ENCODE measurements at regions not wholly inside any gene's neighbourhood (a gene's known extent, or its start where the extent isn't known, plus 50 kb on each side); places are given as distances from the start of the nearest gene placed in this dataset.

- H3K4me2 ChIP-seq (ENCODE audit: low read depth, low read length) = no peak overlapping the region
- H3K9ac ChIP-seq (ENCODE audit: low read length) = no peak overlapping the region
- TF ChIP-seq EZH2phosphoT487 (IDR thresholded peaks at IDR 0.05; ENCODE audit: low read length) (no peak), CTCF (IDR thresholded peaks at IDR 0.05; ENCODE audit: low read length) (no peak)
- H3K9me3 ChIP-seq (replicated peaks; ENCODE audit: insufficient read depth, low read length) = no peaks in the 10 kb centered on the region
- H4K20me1 ChIP-seq (ENCODE audit: insufficient read depth, low read length) = no peaks in the 10 kb centered on the region
- no peak for DNase-seq
- H3K27me3 ChIP-seq (replicated peaks; ENCODE audit: insufficient read depth, low read length) = no peaks in the 10 kb centered on the region
- no peaks in the 10 kb centered on the region for H3K79me2 ChIP-seq (ENCODE audit: low read length)
- no peaks in the 10 kb centered on the region for H3K36me3 ChIP-seq (replicated peaks; ENCODE audit: insufficient read depth, low read length)
- no peak overlapping the region for H3K27ac ChIP-seq (ENCODE audit: low read length)
- no peaks in the 10 kb centered on the region for H3F3A ChIP-seq (ENCODE audit: insufficient read depth, low read length)
- no peak overlapping the region for H3K4me3 ChIP-seq (ENCODE audit: low read length)
- no peaks in the 10 kb centered on the region for H3K4me1 ChIP-seq (ENCODE audit: low read length)
- H2AFZ ChIP-seq (ENCODE audit: low read length) = no peak overlapping the region
- H3K9me2 ChIP-seq (replicated peaks; ENCODE audit: insufficient read depth, low read length) = no peaks in the 10 kb centered on the region
Measured at GRCh38 chr6:163661272-163661671, 246.8 kb downstream of the QKI start.

GRCh38 chr6:163659803-163660202 is 245.3 kb downstream of the QKI start:
- Histone ChIP-seq H3K79me2 (ENCODE audit: low read length) (no peaks in the 10 kb centered on the region), H3K27ac (ENCODE audit: low read length) (no peak overlapping the region), H3K4me2 (ENCODE audit: low read depth, low read length) (no peak overlapping the region), H3K4me3 (ENCODE audit: low read length) (no peak overlapping the region), H2AFZ (ENCODE audit: low read length) (no peak overlapping the region), H3K9me3 (replicated peaks; ENCODE audit: insufficient read depth, low read length) (no peaks in the 10 kb centered on the region), H3F3A (ENCODE audit: insufficient read depth, low read length) (no peaks in the 10 kb centered on the region), H3K4me1 (ENCODE audit: low read length) (no peaks in the 10 kb centered on the region), H3K36me3 (replicated peaks; ENCODE audit: insufficient read depth, low read length) (no peaks in the 10 kb centered on the region), H3K27me3 (replicated peaks; ENCODE audit: insufficient read depth, low read length) (no peaks in the 10 kb centered on the region), H3K9ac (ENCODE audit: low read length) (no peak overlapping the region), H3K9me2 (replicated peaks; ENCODE audit: insufficient read depth, low read length) (no peaks in the 10 kb centered on the region), H4K20me1 (ENCODE audit: insufficient read depth, low read length) (no peaks in the 10 kb centered on the region)
- DNase-seq = no peak
- TF ChIP-seq CTCF (IDR thresholded peaks at IDR 0.05; ENCODE audit: low read length) (no peak), EZH2phosphoT487 (IDR thresholded peaks at IDR 0.05; ENCODE audit: low read length) (no peak), EZH2 (optimal IDR thresholded peaks at IDR 0.05; ENCODE audit: low read depth, low read length) (no peak)

- no peaks in the 10 kb centered on the region for H3K4me1 ChIP-seq (ENCODE audit: low read length)
- no peak overlapping the region for H3K27ac ChIP-seq (ENCODE audit: low read length)
- no peaks in the 10 kb centered on the region for H3K9me3 ChIP-seq (replicated peaks; ENCODE audit: insufficient read depth, low read length)
- H3K27me3 ChIP-seq (replicated peaks; ENCODE audit: insufficient read depth, low read length) = no peaks in the 10 kb centered on the region
- TF ChIP-seq CTCF (IDR thresholded peaks at IDR 0.05; ENCODE audit: low read length) (no peak), EZH2 (optimal IDR thresholded peaks at IDR 0.05; ENCODE audit: low read depth, low read length) (no peak), EZH2phosphoT487 (IDR thresholded peaks at IDR 0.05; ENCODE audit: low read length) (no peak)
- no peaks in the 10 kb centered on the region for H3F3A ChIP-seq (ENCODE audit: insufficient read depth, low read length)
- no peak overlapping the region for H3K4me2 ChIP-seq (ENCODE audit: low read depth, low read length)
- DNase-seq = no peak
- no peaks in the 10 kb centered on the region for H3K79me2 ChIP-seq (ENCODE audit: low read length)
- no peaks in the 10 kb centered on the region for H3K9me2 ChIP-seq (replicated peaks; ENCODE audit: insufficient read depth, low read length)
- H2AFZ ChIP-seq (ENCODE audit: low read length) = no peak overlapping the region
- no peak overlapping the region for H3K9ac ChIP-seq (ENCODE audit: low read length)
- no peaks in the 10 kb centered on the region for H3K36me3 ChIP-seq (replicated peaks; ENCODE audit: insufficient read depth, low read length)
- no peak overlapping the region for H3K4me3 ChIP-seq (ENCODE audit: low read length)
- no peaks in the 10 kb centered on the region for H4K20me1 ChIP-seq (ENCODE audit: insufficient read depth, low read length)
Measured at GRCh38 chr6:163655217-163656121, 241.0 kb downstream of the QKI start.

All from MM.1S (cell line).